Panc1 (cell line): ENCODE measurements at regions not wholly inside any gene's neighbourhood (a gene's known extent, or its start where the extent isn't known, plus 50 kb on each side); places are given as distances from the start of the nearest gene placed in this dataset.

Experiments used
- ATAC-seq: fragments of 200-7000 bp; cut with Tn5 transposase; 2 replicates; pipeline ENCODE4 v1.9.1; 2020; ENCODE audit warnings: mild to moderate bottlenecking, moderate library complexity
- BruUV-seq: library from RNA; stranded (reverse); fragments of 400-500 nt; replicated peaks from 2 replicates; lab custom pipeline; 2021; lab: Mats Ljungman, UMichigan
- CTCF ChIA-PET: fragments of 300-600 bp; sonication (Branson Sonifier 250); formaldehyde crosslinking; loops from one replicate; lab custom pipeline; 2022; ENCODE audit warnings: antibody characterized with exemption; lab: Charles Lee
- POLR2A ChIA-PET: fragments of 300-600 bp; sonication (Branson Sonifier 250); formaldehyde crosslinking; loops from one replicate; lab custom pipeline; 2022; ENCODE audit warnings: antibody characterized with exemption; lab: Charles Lee
- DNase-seq: peaks from one replicate; pipeline ENCODE4 v3.0.0-alpha.2; 2010; ENCODE audit warnings: low read depth, low spot score
- H3K27ac ChIP-seq: 2 replicates; pipeline ENCODE4 v1.5.1; 2011; ENCODE audit warnings: mild to moderate bottlenecking, low read length, inconsistent platforms
- H3K27me3 ChIP-seq: fragments of 200-500 bp; sonication (Bioruptor generic); 2 replicates; pipeline ENCODE4 v1.6.0; 2014; ENCODE audit warnings: low read length, inconsistent platforms; ENCODE audit not compliant: control insufficient read depth, insufficient read depth
- H3K36me3 ChIP-seq: fragments of 200-500 bp; sonication (Bioruptor generic); 2 replicates; pipeline ENCODE4 v1.5.1; 2014; ENCODE audit warnings: inconsistent platforms, mild to moderate bottlenecking, low read length, moderate library complexity; ENCODE audit not compliant: control insufficient read depth, insufficient read depth
- H3K4me1 ChIP-seq: 2 replicates; pipeline ENCODE4 v1.5.1; 2011; ENCODE audit warnings: inconsistent platforms, mild to moderate bottlenecking, low read length, moderate library complexity; ENCODE audit not compliant: control insufficient read depth, insufficient read depth
- H3K4me3 ChIP-seq, 2 experiments: 2 replicates each; pipeline ENCODE4 v1.5.1; 2011 to 2012; ENCODE audit warnings: low read depth in 2 of 2, low read length in 2 of 2, mild to moderate bottlenecking in 2 of 2, inconsistent platforms in 1 of 2, moderate library complexity in 1 of 2
- H3K9me3 ChIP-seq: fragments of 200-500 bp; sonication (Bioruptor generic); 2 replicates; pipeline ENCODE4 v1.5.1; 2014; ENCODE audit warnings: low read depth, mild to moderate bottlenecking, inconsistent platforms, low read length, moderate library complexity; ENCODE audit not compliant: control insufficient read depth, insufficient read depth
- CTCF ChIP-seq: fragments of 450-650 bp; IDR thresholded peaks from 2 replicates; pipeline ENCODE4 v1.5.1; 2017; ENCODE audit warnings: mild to moderate bottlenecking
- POLR2AphosphoS5 ChIP-seq: IDR thresholded peaks from 2 replicates; pipeline ENCODE4 v1.6.1; 2012; ENCODE audit warnings: mild to moderate bottlenecking, low read depth, low read length, moderate library complexity
- SIN3A ChIP-seq: IDR thresholded peaks from 2 replicates; pipeline ENCODE4 v1.6.1; 2012; ENCODE audit warnings: low read depth, mild to moderate bottlenecking, low read length, moderate library complexity, borderline replicate concordance; ENCODE audit not compliant: insufficient read depth
- TCF7L2 ChIP-seq: IDR thresholded peaks from 2 replicates; pipeline ENCODE4 v1.6.1; 2011; ENCODE audit warnings: mild to moderate bottlenecking, low read depth, low read length, inconsistent platforms
- in situ Hi-C: cut with HindIII; loops from 2 replicates; pipeline ENCODE4 v1.10.0; 2016; ENCODE audit warnings: low sequenced_read_pairs, low pct_unique_long_range_greater_than_20kb
- intact Hi-C: fragments of 100-400 bp; cut with micrococcal nuclease; formaldehyde crosslinking; loops from one replicate; pipeline ENCODE4 v1.10.0; 2022; ENCODE audit not compliant: unreplicated experiment
- TF ChIP-seq, protein P1 (sequence below), 2 experiments: IDR thresholded peaks; 2 replicates each; pipeline ENCODE4 v1.6.1; 2011 to 2012; ENCODE audit warnings: low read depth in 2 of 2, control low read depth in 1 of 2, low read length in 1 of 2, mild to moderate bottlenecking in 1 of 2, moderate library complexity in 1 of 2; ENCODE audit not compliant: insufficient read depth in 1 of 2

DNA sequence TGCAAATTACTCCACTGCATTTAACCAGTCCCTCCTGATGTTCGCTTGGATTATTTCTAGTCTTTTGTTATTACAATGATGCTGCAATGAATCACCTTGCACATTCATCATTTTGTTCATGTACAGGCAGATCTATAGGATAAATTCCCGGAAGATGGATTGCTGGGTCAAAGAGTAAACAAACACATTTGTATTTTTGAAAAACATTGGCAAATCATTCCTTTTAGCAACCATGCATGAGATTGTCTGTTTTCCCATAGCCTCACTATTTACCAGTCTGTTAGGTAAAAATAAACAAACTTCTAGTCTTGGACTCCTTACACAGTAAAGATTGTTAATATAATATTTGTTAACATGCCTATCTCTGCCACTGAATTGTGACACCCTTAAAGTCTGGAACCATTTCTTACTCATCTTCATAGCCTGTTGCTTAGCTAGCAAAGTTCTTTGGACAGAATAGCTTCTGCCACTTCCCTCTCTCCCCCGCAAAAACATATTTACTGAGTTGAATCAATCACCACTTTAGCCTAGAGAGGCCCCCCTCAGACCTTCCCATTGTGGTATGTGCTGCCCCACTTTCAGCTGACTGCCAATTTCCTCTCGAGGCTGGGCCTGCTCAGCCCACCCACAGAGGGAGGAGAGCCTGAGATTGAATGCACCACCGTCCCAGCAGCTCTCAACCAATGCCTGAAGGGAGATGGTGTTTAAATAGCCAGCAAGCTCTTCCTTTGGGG is 108.4 kb upstream of the ATXN3L start:
- ATAC-seq: peak; percentile 91
- DNase-seq: peak; percentile 64

GRCh38 chrX:13427441-13428052 is 107.7 kb upstream of the ATXN3L start:
- no TSS peak for BruUV-seq
- intact Hi-C loops: no loop called here
- H3K4me1 ChIP-seq: no peaks in the 10 kb centered on the region
- ChIA-PET POLR2A (no interaction called here), CTCF (no interaction called here)
- in situ Hi-C loops: no loop called here
- no peaks in the 10 kb centered on the region for H3K9me3 ChIP-seq
- H3K27me3 ChIP-seq: no peaks in the 10 kb centered on the region
- no peak overlapping the region for H3K4me3 ChIP-seq
- TF ChIP-seq TCF7L2: no peak
- ATAC-seq: peak; percentile 26; the same call in 1 of the 2 replicates
- peak overlapping the region; percentile 73 for H3K27ac ChIP-seq
- H3K36me3 ChIP-seq: no peaks in the 10 kb centered on the region
- no peak for DNase-seq

More for the DNA sequence above, 108.4 kb upstream of the ATXN3L start:
- TF ChIP-seq POLR2AphosphoS5: peak; percentile 22; the same call in 1 of the 2 replicates
- no peak for TF ChIP-seq TCF7L2
- no peaks in the 10 kb centered on the region for H3K36me3 ChIP-seq
- ChIA-PET CTCF (no interaction called here), POLR2A (no interaction called here)
- peak overlapping the region; percentile 73 for H3K27ac ChIP-seq
- intact Hi-C loops: no loop called here
- no peaks in the 10 kb centered on the region for H3K4me1 ChIP-seq
- in situ Hi-C loops: no loop called here
- BruUV-seq: no TSS peak
- H3K4me3 ChIP-seq: no peak overlapping the region
- no peaks in the 10 kb centered on the region for H3K27me3 ChIP-seq
- no peaks in the 10 kb centered on the region for H3K9me3 ChIP-seq

- CTCF ChIA-PET: no interaction called here
- Histone ChIP-seq H3K4me1 (no peaks in the 10 kb centered on the region), H3K27ac (no peak overlapping the region; the same call in 1 of the 2 replicates), H3K9me3 (no peaks in the 10 kb centered on the region), H3K4me3 (no peak overlapping the region), H3K36me3 (no peaks in the 10 kb centered on the region), H3K27me3 (no peaks in the 10 kb centered on the region)
- no TSS peak for BruUV-seq
- DNase-seq (no peak), ATAC-seq (no peak)
- intact Hi-C loops (no loop called here), in situ Hi-C loops (no loop called here)
- POLR2A ChIA-PET: no interaction called here
- no peak for TF ChIP-seq SIN3A
- TF ChIP-seq, protein P1, sequence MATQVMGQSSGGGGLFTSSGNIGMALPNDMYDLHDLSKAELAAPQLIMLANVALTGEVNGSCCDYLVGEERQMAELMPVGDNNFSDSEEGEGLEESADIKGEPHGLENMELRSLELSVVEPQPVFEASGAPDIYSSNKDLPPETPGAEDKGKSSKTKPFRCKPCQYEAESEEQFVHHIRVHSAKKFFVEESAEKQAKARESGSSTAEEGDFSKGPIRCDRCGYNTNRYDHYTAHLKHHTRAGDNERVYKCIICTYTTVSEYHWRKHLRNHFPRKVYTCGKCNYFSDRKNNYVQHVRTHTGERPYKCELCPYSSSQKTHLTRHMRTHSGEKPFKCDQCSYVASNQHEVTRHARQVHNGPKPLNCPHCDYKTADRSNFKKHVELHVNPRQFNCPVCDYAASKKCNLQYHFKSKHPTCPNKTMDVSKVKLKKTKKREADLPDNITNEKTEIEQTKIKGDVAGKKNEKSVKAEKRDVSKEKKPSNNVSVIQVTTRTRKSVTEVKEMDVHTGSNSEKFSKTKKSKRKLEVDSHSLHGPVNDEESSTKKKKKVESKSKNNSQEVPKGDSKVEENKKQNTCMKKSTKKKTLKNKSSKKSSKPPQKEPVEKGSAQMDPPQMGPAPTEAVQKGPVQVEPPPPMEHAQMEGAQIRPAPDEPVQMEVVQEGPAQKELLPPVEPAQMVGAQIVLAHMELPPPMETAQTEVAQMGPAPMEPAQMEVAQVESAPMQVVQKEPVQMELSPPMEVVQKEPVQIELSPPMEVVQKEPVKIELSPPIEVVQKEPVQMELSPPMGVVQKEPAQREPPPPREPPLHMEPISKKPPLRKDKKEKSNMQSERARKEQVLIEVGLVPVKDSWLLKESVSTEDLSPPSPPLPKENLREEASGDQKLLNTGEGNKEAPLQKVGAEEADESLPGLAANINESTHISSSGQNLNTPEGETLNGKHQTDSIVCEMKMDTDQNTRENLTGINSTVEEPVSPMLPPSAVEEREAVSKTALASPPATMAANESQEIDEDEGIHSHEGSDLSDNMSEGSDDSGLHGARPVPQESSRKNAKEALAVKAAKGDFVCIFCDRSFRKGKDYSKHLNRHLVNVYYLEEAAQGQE (IDR thresholded peaks at IDR 0.05; ENCODE audit: insufficient read depth in 1 of 2, low read depth in 2 of 2, low read length in 1 of 2): no peak
- TF ChIP-seq TCF7L2: no peak
- TF ChIP-seq CTCF: no peak
- no peak for TF ChIP-seq POLR2AphosphoS5
These were observed 100.8 kb upstream of the ATXN3L start for GRCh38 chrX:13420545-13421183.
